ENCODE measurements at regions not wholly inside any gene's neighbourhood (a gene's known extent, or its start where the extent isn't known, plus 50 kb on each side); places are given as distances from the start of the nearest gene placed in this dataset.
A peak's percentile ranks its signal among the peaks of the same experiment; 100 is the strongest.

- Histone ChIP-seq H3K36me3 (no peaks in the 10 kb centered on the region), H3K27me3 (replicated peaks; ENCODE audit: insufficient read depth) (no peaks in the 10 kb centered on the region), H3K9me3 (no peaks in the 10 kb centered on the region), H3K4me1 (replicated peaks) (peaks cover 7% of the 10 kb centered on the region), H3K4me3 (no peak overlapping the region), H3K27ac (no peak overlapping the region)
- DNase-seq (ENCODE audit: low spot score), result no peak
- TF ChIP-seq POLR2AphosphoS5 (IDR thresholded peaks at IDR 0.05) (no peak), POLR2A (IDR thresholded peaks at IDR 0.05) (no peak)
- TF ChIP-seq, protein P1, sequence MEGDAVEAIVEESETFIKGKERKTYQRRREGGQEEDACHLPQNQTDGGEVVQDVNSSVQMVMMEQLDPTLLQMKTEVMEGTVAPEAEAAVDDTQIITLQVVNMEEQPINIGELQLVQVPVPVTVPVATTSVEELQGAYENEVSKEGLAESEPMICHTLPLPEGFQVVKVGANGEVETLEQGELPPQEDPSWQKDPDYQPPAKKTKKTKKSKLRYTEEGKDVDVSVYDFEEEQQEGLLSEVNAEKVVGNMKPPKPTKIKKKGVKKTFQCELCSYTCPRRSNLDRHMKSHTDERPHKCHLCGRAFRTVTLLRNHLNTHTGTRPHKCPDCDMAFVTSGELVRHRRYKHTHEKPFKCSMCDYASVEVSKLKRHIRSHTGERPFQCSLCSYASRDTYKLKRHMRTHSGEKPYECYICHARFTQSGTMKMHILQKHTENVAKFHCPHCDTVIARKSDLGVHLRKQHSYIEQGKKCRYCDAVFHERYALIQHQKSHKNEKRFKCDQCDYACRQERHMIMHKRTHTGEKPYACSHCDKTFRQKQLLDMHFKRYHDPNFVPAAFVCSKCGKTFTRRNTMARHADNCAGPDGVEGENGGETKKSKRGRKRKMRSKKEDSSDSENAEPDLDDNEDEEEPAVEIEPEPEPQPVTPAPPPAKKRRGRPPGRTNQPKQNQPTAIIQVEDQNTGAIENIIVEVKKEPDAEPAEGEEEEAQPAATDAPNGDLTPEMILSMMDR (IDR thresholded peaks at IDR 0.05), result no peak
- intact Hi-C loops (cut with DNase I), result no loop called here
- WGBS, result 72% methylated on average over 7 of the region's 7 CpGs
These were observed 177.4 kb downstream of the ARHGAP12 start for GRCh38 chr10:31751051-31751737.

GRCh38 chr10:31749981-31750840 is 178.4 kb downstream of the ARHGAP12 start:
- Histone ChIP-seq H3K4me1 (replicated peaks) (peaks cover 6% of the 10 kb centered on the region), H3K27me3 (replicated peaks; ENCODE audit: insufficient read depth) (no peaks in the 10 kb centered on the region), H3K4me3 (no peak overlapping the region), H3K36me3 (no peaks in the 10 kb centered on the region), H3K9me3 (no peaks in the 10 kb centered on the region), H3K27ac (peak overlapping the region in 1 of 2 donors; percentile 24)
- WGBS, result 28% methylated on average over 28 of the region's 28 CpGs
- DNase-seq (ENCODE audit: low spot score), result no peak
- TF ChIP-seq POLR2A (IDR thresholded peaks at IDR 0.05), result no peak
- TF ChIP-seq POLR2AphosphoS5 (IDR thresholded peaks at IDR 0.05), result no peak
- TF ChIP-seq, protein P1 (IDR thresholded peaks at IDR 0.05), result no peak
- intact Hi-C loops (cut with DNase I), result no loop called here

DNA sequence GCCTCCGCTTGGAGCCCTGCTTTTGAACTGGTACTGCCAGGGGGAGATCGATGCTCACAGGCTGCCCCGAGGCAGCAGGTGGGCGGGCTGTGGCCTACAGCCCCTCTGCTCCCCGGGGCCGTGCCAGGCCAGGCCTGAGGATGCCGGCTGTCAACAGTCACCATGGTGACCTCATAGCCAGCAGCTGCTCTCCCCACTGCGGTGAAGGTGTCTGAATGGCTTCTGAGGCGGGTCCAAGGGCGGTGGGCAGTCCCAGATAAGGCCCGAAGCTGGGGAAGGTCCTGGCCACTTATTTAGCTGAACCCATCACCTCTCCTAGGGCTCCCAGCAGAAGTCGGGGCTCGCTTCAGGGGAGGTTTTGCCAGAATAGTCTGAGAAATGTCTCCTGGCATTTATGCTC is 179.3 kb downstream of the ARHGAP12 start:
- H3K36me3 ChIP-seq, result no peaks in the 10 kb centered on the region
- no peaks in the 10 kb centered on the region for H3K27me3 ChIP-seq (replicated peaks; ENCODE audit: insufficient read depth)
- WGBS, result 71% methylated on average over 13 of the region's 13 CpGs
- no peak for TF ChIP-seq POLR2AphosphoS5 (IDR thresholded peaks at IDR 0.05)
- TF ChIP-seq, protein P1 (IDR thresholded peaks at IDR 0.05), result no peak
- no peak for TF ChIP-seq POLR2A (IDR thresholded peaks at IDR 0.05)
- DNase-seq (ENCODE audit: low spot score), result no peak
- no peaks in the 10 kb centered on the region for H3K4me1 ChIP-seq (replicated peaks)
- H3K4me3 ChIP-seq, result no peak overlapping the region
- no peaks in the 10 kb centered on the region for H3K9me3 ChIP-seq
- no peak overlapping the region for H3K27ac ChIP-seq
- intact Hi-C loops (cut with DNase I), result no loop called here

DNA sequence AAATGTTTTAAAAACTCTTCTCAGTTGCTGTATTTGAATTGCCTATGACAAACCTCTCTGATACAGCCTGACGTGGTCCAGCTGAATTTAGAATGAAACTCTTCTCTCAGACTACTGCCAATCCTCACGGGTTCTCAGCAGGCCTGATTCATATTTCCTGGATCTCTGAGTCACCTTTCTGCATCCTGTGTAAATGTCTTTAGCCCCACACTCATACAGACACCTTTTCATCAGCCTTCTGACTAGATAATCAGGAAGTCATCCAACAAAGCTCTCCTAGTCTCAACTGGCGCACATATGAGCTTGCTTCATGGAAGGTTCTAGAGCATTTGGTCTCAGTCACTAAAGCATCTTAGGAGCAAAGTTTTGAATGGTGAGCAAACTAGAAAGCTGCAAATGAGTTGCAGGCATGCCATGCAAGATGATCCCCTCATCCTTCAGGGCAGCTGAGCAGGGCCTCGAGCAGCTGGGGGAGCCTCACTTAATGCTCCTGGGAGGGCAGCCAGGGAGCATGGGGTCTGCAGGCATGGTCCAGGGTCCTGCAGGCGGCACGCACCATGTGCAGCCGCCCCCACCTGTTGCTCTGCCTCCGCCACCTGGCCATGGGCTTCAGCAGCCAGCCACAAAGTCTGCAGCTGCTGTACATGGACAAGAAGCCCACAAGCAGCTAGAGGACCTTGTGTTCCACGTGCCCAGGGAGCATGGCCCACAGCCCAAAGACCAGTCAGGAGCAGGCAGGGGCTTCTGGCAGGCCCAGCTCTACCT is 182.8 kb downstream of the ARHGAP12 start:
- DNase-seq (ENCODE audit: low spot score), result no peak
- no peak overlapping the region for H3K4me3 ChIP-seq
- H3K4me1 ChIP-seq (replicated peaks), result no peaks in the 10 kb centered on the region
- H3K9me3 ChIP-seq, result no peaks in the 10 kb centered on the region
- H3K27ac ChIP-seq, result no peak overlapping the region
- 66% methylated on average over 4 of the region's 9 CpGs for WGBS
- no peaks in the 10 kb centered on the region for H3K27me3 ChIP-seq (replicated peaks; ENCODE audit: insufficient read depth)
- TF ChIP-seq, protein P1 (IDR thresholded peaks at IDR 0.05), result no peak
- TF ChIP-seq POLR2A (IDR thresholded peaks at IDR 0.05) (no peak), POLR2AphosphoS5 (IDR thresholded peaks at IDR 0.05) (no peak)
- H3K36me3 ChIP-seq, result no peaks in the 10 kb centered on the region
- intact Hi-C loops (cut with DNase I), result no loop called here
